ENCODE measurements at regions not wholly inside any gene's neighbourhood (a gene's known extent, or its start where the extent isn't known, plus 50 kb on each side); places are given as distances from the start of the nearest gene placed in this dataset.

- TF ChIP-seq CTCF (IDR thresholded peaks at IDR 0.05; ENCODE audit: low read length) (no peak), EZH2 (optimal IDR thresholded peaks at IDR 0.05; ENCODE audit: low read depth, low read length) (no peak)
Observed at GRCh38 chr13:78460176-78460575, 143.2 kb downstream of the POU4F1 start.

All from MM.1S (cell line).